IMR-90 (cell line): ENCODE measurements at regions not wholly inside any gene's neighbourhood (a gene's known extent, or its start where the extent isn't known, plus 50 kb on each side); places are given as distances from the start of the nearest gene placed in this dataset.

Source experiments
- ATAC-seq: fragments of 200-7000 bp; cut with Tn5 transposase; 2 replicates; pipeline ENCODE4 v1.9.1; 2020; ENCODE audit warnings: low read depth, mild to moderate bottlenecking, moderate library complexity
- BruUV-seq: library from RNA; stranded (reverse); fragments of 400-500 nt; replicated peaks from 2 replicates; lab custom pipeline; 2021; lab: Mats Ljungman, UMichigan
- CTCF ChIA-PET: fragments of 300-600 bp; formaldehyde crosslinking; extraction: SDS; loops from one replicate; lab custom pipeline; 2021; ENCODE audit warnings: antibody characterized with exemption; lab: Yijun Ruan, JAX
- POLR2A ChIA-PET: fragments of 300-600 bp; sonication (Branson Sonifier 250); formaldehyde crosslinking; loops from one replicate; lab custom pipeline; 2022; ENCODE audit warnings: antibody characterized with exemption; ENCODE audit not compliant: unreplicated experiment; lab: Charles Lee
- DNase-seq: peaks from one replicate; pipeline ENCODE4 v3.0.0; 2013
- H2AFZ ChIP-seq: replicated peaks from 2 replicates; pipeline ENCODE3; 2013; ENCODE audit warnings: low read length, mild to moderate bottlenecking; ENCODE audit not compliant: poor library complexity
- H2AK5ac ChIP-seq: 2 replicates; pipeline ENCODE4 v1.6.1; 2013; ENCODE audit warnings: low read depth, low read length, inconsistent platforms
- H2AK9ac ChIP-seq: replicated peaks from 2 replicates; pipeline ENCODE3; 2013; ENCODE audit warnings: mild to moderate bottlenecking, low read depth, low read length, moderate library complexity; ENCODE audit not compliant: poor library complexity
- H2BK120ac ChIP-seq: 2 replicates; pipeline ENCODE4 v1.6.1; 2013; ENCODE audit warnings: low read depth, low read length, inconsistent platforms
- H2BK15ac ChIP-seq: 3 replicates; pipeline ENCODE4 v1.6.1; 2013; ENCODE audit warnings: low read depth, low read length, inconsistent platforms
- H2BK20ac ChIP-seq: 2 replicates; pipeline ENCODE4 v1.6.1; 2013; ENCODE audit warnings: low read depth, mild to moderate bottlenecking, inconsistent platforms, low read length, moderate library complexity
- H2BK5ac ChIP-seq: 2 replicates; pipeline ENCODE4 v1.6.1; 2013; ENCODE audit warnings: mild to moderate bottlenecking, low read depth, low read length, inconsistent platforms; ENCODE audit not compliant: poor library complexity, severe bottlenecking
- H3K14ac ChIP-seq: replicated peaks from 2 replicates; pipeline ENCODE4 v1.6.1; 2013; ENCODE audit warnings: low read depth, low read length, inconsistent platforms
- H3K18ac ChIP-seq: 2 replicates; pipeline ENCODE4 v1.6.1; 2013; ENCODE audit warnings: low read depth, low read length, control low read depth
- H3K23ac ChIP-seq: 2 replicates; pipeline ENCODE4 v1.6.1; 2013; ENCODE audit warnings: low read depth, low read length, inconsistent platforms
- H3K27ac ChIP-seq: 2 replicates; pipeline ENCODE4 v1.5.1; 2013; ENCODE audit warnings: mild to moderate bottlenecking, control low read depth, low read length; ENCODE audit not compliant: insufficient read depth
- H3K27me3 ChIP-seq: 2 replicates; pipeline ENCODE4 v1.6.1; 2013; ENCODE audit warnings: low read length; ENCODE audit not compliant: control insufficient read depth, insufficient read depth
- H3K36me3 ChIP-seq: 2 replicates; pipeline ENCODE4 v1.6.1; 2013; ENCODE audit warnings: low read length, mixed read lengths; ENCODE audit not compliant: control insufficient read depth, insufficient read depth
- H3K4ac ChIP-seq: 2 replicates; pipeline ENCODE4 v1.6.1; 2013; ENCODE audit warnings: low read depth, low read length, inconsistent platforms
- H3K4me1 ChIP-seq: 2 replicates; pipeline ENCODE4 v1.6.1; 2013; ENCODE audit warnings: low read length, mixed read lengths; ENCODE audit not compliant: control insufficient read depth, insufficient read depth
- H3K4me2 ChIP-seq: 2 replicates; pipeline ENCODE4 v1.6.1; 2013; ENCODE audit warnings: low read depth, mild to moderate bottlenecking, control low read depth, low read length, moderate library complexity
- H3K4me3 ChIP-seq: 2 replicates; pipeline ENCODE4 v1.5.1; 2013; ENCODE audit warnings: low read depth, mild to moderate bottlenecking, control low read depth, low read length, moderate library complexity; ENCODE audit not compliant: insufficient read depth
- H3K56ac ChIP-seq: 2 replicates; pipeline ENCODE4 v1.6.1; 2013; ENCODE audit warnings: low read length, inconsistent platforms; ENCODE audit not compliant: insufficient read depth; ENCODE audit errors: extremely low read depth
- H3K79me1 ChIP-seq, 2 experiments: 2 replicates each; pipeline ENCODE4 v1.6.1; 2013; ENCODE audit warnings: low read length in 2 of 2, inconsistent platforms in 1 of 2, low read depth in 1 of 2
- H3K9ac ChIP-seq: 2 replicates; pipeline ENCODE4 v1.6.1; 2013; ENCODE audit warnings: low read depth, low read length, control low read depth
- H3K9me1 ChIP-seq: 2 replicates; pipeline ENCODE4 v1.6.1; 2013; ENCODE audit warnings: low read length, inconsistent platforms; ENCODE audit not compliant: insufficient read depth
- H3K9me3 ChIP-seq: 2 replicates; pipeline ENCODE4 v1.6.1; 2013; ENCODE audit warnings: low read length; ENCODE audit not compliant: control insufficient read depth, insufficient read depth
- H4K20me1 ChIP-seq: 2 replicates; pipeline ENCODE4 v1.6.1; 2013; ENCODE audit warnings: low read length, inconsistent platforms; ENCODE audit not compliant: insufficient read depth
- H4K5ac ChIP-seq: 2 replicates; pipeline ENCODE4 v1.6.1; 2013; ENCODE audit warnings: mild to moderate bottlenecking, low read depth, low read length, control low read depth
- H4K8ac ChIP-seq, 2 experiments: 2 replicates each; pipeline ENCODE4 v1.6.1; 2013; ENCODE audit warnings: low read depth in 2 of 2, low read length in 2 of 2, control low read depth in 1 of 2, inconsistent platforms in 1 of 2
- H4K91ac ChIP-seq: 2 replicates; pipeline ENCODE4 v1.6.1; 2013; ENCODE audit warnings: low read depth, low read length, inconsistent platforms; ENCODE audit not compliant: insufficient read depth
- BHLHE40 ChIP-seq: fragments of 150-350 bp; IDR thresholded peaks from 2 replicates; pipeline ENCODE4 v1.6.1; 2016; ENCODE audit warnings: mild to moderate bottlenecking, low read depth, low read length
- CEBPB ChIP-seq: IDR thresholded peaks from 2 replicates; pipeline ENCODE4 v1.6.1; 2012; ENCODE audit warnings: low read depth, low read length, improper control_type of control experiment
- CHD1 ChIP-seq: IDR thresholded peaks from 2 replicates; pipeline ENCODE4 v1.6.1; 2012; ENCODE audit warnings: low read depth, low read length, improper control_type of control experiment
- CTCF ChIP-seq: conservative IDR thresholded peaks from 2 replicates; pipeline ENCODE4 v1.5.1; 2012; ENCODE audit warnings: mild to moderate bottlenecking, low read depth, low read length, improper control_type of control experiment
- ELK1 ChIP-seq: fragments of 150-350 bp; IDR thresholded peaks from 2 replicates; pipeline ENCODE4 v1.6.1; 2016; ENCODE audit warnings: low read depth, mild to moderate bottlenecking, low read length, moderate library complexity, borderline replicate concordance
- FOS ChIP-seq: fragments of 150-350 bp; IDR thresholded peaks from 2 replicates; pipeline ENCODE4 v1.6.1; 2016; ENCODE audit warnings: low read depth, low read length
- MAFK ChIP-seq: IDR thresholded peaks from 2 replicates; pipeline ENCODE4 v1.6.1; 2012; ENCODE audit warnings: low read depth, low read length, improper control_type of control experiment
- MAZ ChIP-seq: IDR thresholded peaks from 2 replicates; pipeline ENCODE4 v1.6.1; 2012; ENCODE audit warnings: low read depth, mild to moderate bottlenecking, low read length, improper control_type of control experiment, moderate library complexity, borderline replicate concordance
- MXI1 ChIP-seq: IDR thresholded peaks from 2 replicates; pipeline ENCODE4 v1.6.1; 2012; ENCODE audit warnings: low read depth, mild to moderate bottlenecking, low read length, moderate library complexity, borderline replicate concordance
- POLR2A ChIP-seq: IDR thresholded peaks from 2 replicates; pipeline ENCODE4 v1.6.1; 2012; ENCODE audit warnings: mild to moderate bottlenecking, low read depth, low read length
- RAD21 ChIP-seq: IDR thresholded peaks from 2 replicates; pipeline ENCODE4 v1.6.1; 2012; ENCODE audit warnings: low read length, improper control_type of control experiment
- RCOR1 ChIP-seq: IDR thresholded peaks from 2 replicates; pipeline ENCODE4 v1.6.1; 2012; ENCODE audit warnings: mild to moderate bottlenecking, low read length, improper control_type of control experiment; ENCODE audit not compliant: insufficient replicate concordance
- RFX5 ChIP-seq: IDR thresholded peaks from 2 replicates; pipeline ENCODE4 v1.8.0; 2012; ENCODE audit warnings: low read depth, mild to moderate bottlenecking, low read length, moderate library complexity
- SMC3 ChIP-seq: fragments of 150-350 bp; IDR thresholded peaks from 2 replicates; pipeline ENCODE4 v1.6.1; 2016; ENCODE audit warnings: low read depth, mild to moderate bottlenecking, antibody characterized with exemption, low read length, moderate library complexity
- USF2 ChIP-seq: fragments of 150-350 bp; IDR thresholded peaks from 2 replicates; pipeline ENCODE4 v1.6.1; 2017; ENCODE audit warnings: mild to moderate bottlenecking, antibody characterized with exemption, low read length, low read depth
- WGBS, 2 experiments: methylation state at CpG; one replicate each; pipeline versions ENCODE4 v1.1.5 to v1.1.7; 2013; ENCODE audit warnings: missing lambda C conversion rate in 2 of 2; ENCODE audit not compliant: insufficient read length in 1 of 2; ENCODE audit errors: extremely low coverage in 2 of 2; 5-methylcytosine and 5-hydroxymethylcytosine counted together
- dilution Hi-C: fragments of 300-500 bp; cut with HindIII; formaldehyde crosslinking; loops from one replicate; pipeline ENCODE4 v1.14.3; 2018; ENCODE audit warnings: low sequenced_read_pairs; ENCODE audit not compliant: unreplicated experiment
- in situ Hi-C: fragments of 300-500 bp; cut with MboI; formaldehyde crosslinking; loops from 3 replicates; pipeline ENCODE4 v1.14.3; 2019; ENCODE audit warnings: low sequenced_read_pairs, inconsistent platforms, mixed read lengths
- intact Hi-C: fragments of 100-400 bp; cut with micrococcal nuclease; formaldehyde crosslinking; loops from 2 replicates; pipeline ENCODE4 v1.10.0; 2022

- DNase-seq (no peak), ATAC-seq (no peak)
- Histone ChIP-seq H3K9me3 (no peaks in the 10 kb centered on the region), H2AK5ac (no peak overlapping the region), H4K91ac (no peak overlapping the region), H3K4me3 (no peak overlapping the region), H3K23ac (no peak overlapping the region), H2BK20ac (no peak overlapping the region), H2BK5ac (no peak overlapping the region), H3K14ac (0 out of 2 replicates have a peak overlapping the region, but pooled peaks have one; percentile 2), H2BK15ac (no peak overlapping the region; the same call in 2 of the 3 replicates), H3K9me1 (no peaks in the 10 kb centered on the region), H4K8ac (no peak overlapping the region), H3K4me2 (no peak overlapping the region), H3K27ac (no peak overlapping the region), H3K36me3 (no peaks in the 10 kb centered on the region), H3K18ac (no peak overlapping the region), H3K56ac (no peak overlapping the region), H2BK120ac (no peak overlapping the region), H2AFZ (no peak overlapping the region), H2AK9ac (no peak overlapping the region), H3K4ac (no peak overlapping the region), H3K79me1 (no peaks in the 10 kb centered on the region), H3K27me3 (no peaks in the 10 kb centered on the region; the same call in 1 of the 2 replicates), H4K20me1 (no peaks in the 10 kb centered on the region), H3K4me1 (peaks cover 3% of the 10 kb centered on the region; the same call in 1 of the 2 replicates), H3K9ac (no peak overlapping the region), H4K5ac (no peak overlapping the region)
- CTCF ChIA-PET = no interaction called here
- no TSS peak for BruUV-seq
- POLR2A ChIA-PET = no interaction called here
- intact Hi-C loops = no loop called here
- no CpG with 5 or more reads among the region's 2 CpGs for WGBS, 2 experiments
- dilution Hi-C loops = no loop called here
- in situ Hi-C loops = no loop called here
- no peak for TF ChIP-seq MXI1
- no peak for TF ChIP-seq RFX5
- TF ChIP-seq CTCF = no peak
- TF ChIP-seq ELK1 = no peak
- TF ChIP-seq BHLHE40 = no peak
- TF ChIP-seq MAZ = no peak
- no peak for TF ChIP-seq RAD21
- no peak for TF ChIP-seq SMC3
- no peak for TF ChIP-seq CHD1
- no peak for TF ChIP-seq POLR2A
- TF ChIP-seq MAFK = no peak
- TF ChIP-seq RCOR1 = no peak
- no peak for TF ChIP-seq USF2
- no peak for TF ChIP-seq CEBPB
- TF ChIP-seq FOS = no peak
These were observed 293.5 kb upstream of the FERMT1 start for GRCh38 chr20:6416371-6416770.
